HCT116 (cell line): ENCODE measurements at regions not wholly inside any gene's neighbourhood (a gene's known extent, or its start where the extent isn't known, plus 50 kb on each side); places are given as distances from the start of the nearest gene placed in this dataset.

ENCODE experiments used
- CBX3 ChIP-seq: IDR thresholded peaks from 2 replicates; pipeline ENCODE4 v1.6.1; 2012; ENCODE audit warnings: low read depth
- CEBPB ChIP-seq: IDR thresholded peaks from 2 replicates; pipeline ENCODE4 v1.6.1; 2012; ENCODE audit warnings: low read depth
- EGR1 ChIP-seq: IDR thresholded peaks from 2 replicates; pipeline ENCODE4 v1.6.1; 2012; ENCODE audit warnings: low read depth
- EZH2 ChIP-seq: fragments of 200-600 bp; sonication (generic); IDR thresholded peaks from 2 replicates; pipeline ENCODE4 v1.6.1; 2017; ENCODE audit warnings: antibody characterized with exemption, mixed run types
- EZH2phosphoT487 ChIP-seq: fragments of 200-600 bp; IDR thresholded peaks from 2 replicates; pipeline ENCODE4 v1.6.1; 2018; ENCODE audit warnings: antibody characterized with exemption, borderline replicate concordance
- JUND ChIP-seq: IDR thresholded peaks from 2 replicates; pipeline ENCODE4 v1.6.1; 2012
- POLR2A ChIP-seq: IDR thresholded peaks from 2 replicates; pipeline ENCODE4 v1.7.0; 2011; ENCODE audit warnings: borderline replicate concordance; ENCODE audit not compliant: insufficient read depth, insufficient read length; ENCODE audit errors: extremely low read depth
- POLR2AphosphoS5 ChIP-seq: IDR thresholded peaks from 2 replicates; pipeline ENCODE4 v1.6.1; 2011; ENCODE audit warnings: mild to moderate bottlenecking, low read depth, low read length, moderate library complexity
- SRF ChIP-seq: IDR thresholded peaks from 2 replicates; pipeline ENCODE4 v1.6.1; 2012; ENCODE audit warnings: low read depth
- YY1 ChIP-seq: IDR thresholded peaks from 2 replicates; pipeline ENCODE4 v1.6.1; 2011; ENCODE audit warnings: low read length, low read depth, moderate library complexity, mild to moderate bottlenecking; ENCODE audit not compliant: insufficient replicate concordance; ENCODE audit errors: extremely low read depth
- TF ChIP-seq, protein P1 (sequence below), 3 experiments: fragments of 200-600 bp in 1 of 3; sonication (generic) in 1 of 3; IDR thresholded peaks in 2 of 3; conservative IDR thresholded peaks in 1 of 3; 2 replicates each; pipeline ENCODE4 v1.5.1; 2012 to 2017; ENCODE audit warnings: low read depth in 2 of 3, low read length in 2 of 3, antibody characterized with exemption in 1 of 3, borderline replicate concordance in 1 of 3, control low read depth in 1 of 3, mild to moderate bottlenecking in 1 of 3, mixed read lengths in 1 of 3, mixed run types in 1 of 3, moderate library complexity in 1 of 3; ENCODE audit not compliant: insufficient read depth in 1 of 3
- TF ChIP-seq, protein P2 (sequence below): IDR thresholded peaks from 2 replicates; pipeline ENCODE4 v1.6.1; 2012

- TF ChIP-seq POLR2AphosphoS5 (no peak), POLR2A (no peak), EZH2 (no peak), YY1 (no peak), EZH2phosphoT487 (no peak), CEBPB (no peak), EGR1 (no peak), CBX3 (no peak), JUND (no peak), SRF (no peak)
- TF ChIP-seq, protein P1, sequence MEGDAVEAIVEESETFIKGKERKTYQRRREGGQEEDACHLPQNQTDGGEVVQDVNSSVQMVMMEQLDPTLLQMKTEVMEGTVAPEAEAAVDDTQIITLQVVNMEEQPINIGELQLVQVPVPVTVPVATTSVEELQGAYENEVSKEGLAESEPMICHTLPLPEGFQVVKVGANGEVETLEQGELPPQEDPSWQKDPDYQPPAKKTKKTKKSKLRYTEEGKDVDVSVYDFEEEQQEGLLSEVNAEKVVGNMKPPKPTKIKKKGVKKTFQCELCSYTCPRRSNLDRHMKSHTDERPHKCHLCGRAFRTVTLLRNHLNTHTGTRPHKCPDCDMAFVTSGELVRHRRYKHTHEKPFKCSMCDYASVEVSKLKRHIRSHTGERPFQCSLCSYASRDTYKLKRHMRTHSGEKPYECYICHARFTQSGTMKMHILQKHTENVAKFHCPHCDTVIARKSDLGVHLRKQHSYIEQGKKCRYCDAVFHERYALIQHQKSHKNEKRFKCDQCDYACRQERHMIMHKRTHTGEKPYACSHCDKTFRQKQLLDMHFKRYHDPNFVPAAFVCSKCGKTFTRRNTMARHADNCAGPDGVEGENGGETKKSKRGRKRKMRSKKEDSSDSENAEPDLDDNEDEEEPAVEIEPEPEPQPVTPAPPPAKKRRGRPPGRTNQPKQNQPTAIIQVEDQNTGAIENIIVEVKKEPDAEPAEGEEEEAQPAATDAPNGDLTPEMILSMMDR (IDR thresholded peaks at IDR 0.05 in 2 of 3, conservative IDR thresholded peaks at IDR 0.05 in 1 of 3; ENCODE audit: borderline replicate concordance in 1 of 3, insufficient read depth in 1 of 3, low read depth in 2 of 3, low read length in 2 of 3) = no peak
- TF ChIP-seq, protein P2, sequence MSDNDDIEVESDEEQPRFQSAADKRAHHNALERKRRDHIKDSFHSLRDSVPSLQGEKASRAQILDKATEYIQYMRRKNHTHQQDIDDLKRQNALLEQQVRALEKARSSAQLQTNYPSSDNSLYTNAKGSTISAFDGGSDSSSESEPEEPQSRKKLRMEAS = no peak
These were observed 217.4 kb downstream of the DIPK2A start for GRCh38 chr3:144189044-144189443.
